ENCODE measurements at regions not wholly inside any gene's neighbourhood (a gene's known extent, or its start where the extent isn't known, plus 50 kb on each side); places are given as distances from the start of the nearest gene placed in this dataset.
"Not testable (repeated sequence)": the region's sequence is repeated elsewhere in the genome, so short reads cannot be mapped to it uniquely, and the experiment has no call there.

- no peak for DNase-seq (ENCODE audit: low spot score)
Observed at GRCh38 chr10:125455431-125455830, 227.5 kb downstream of the TEX36 start.

- no peak for DNase-seq (ENCODE audit: low spot score)
Observed at GRCh38 chr10:125451319-125451718, 231.6 kb downstream of the TEX36 start.

- DNase-seq (ENCODE audit: low spot score), result no peak
Observed at GRCh38 chr10:125450218-125450617, 232.7 kb downstream of the TEX36 start.

GRCh38 chr10:125449571-125449970, 233.4 kb downstream of the TEX36 start:
- DNase-seq (ENCODE audit: low spot score), result no peak

DNA sequence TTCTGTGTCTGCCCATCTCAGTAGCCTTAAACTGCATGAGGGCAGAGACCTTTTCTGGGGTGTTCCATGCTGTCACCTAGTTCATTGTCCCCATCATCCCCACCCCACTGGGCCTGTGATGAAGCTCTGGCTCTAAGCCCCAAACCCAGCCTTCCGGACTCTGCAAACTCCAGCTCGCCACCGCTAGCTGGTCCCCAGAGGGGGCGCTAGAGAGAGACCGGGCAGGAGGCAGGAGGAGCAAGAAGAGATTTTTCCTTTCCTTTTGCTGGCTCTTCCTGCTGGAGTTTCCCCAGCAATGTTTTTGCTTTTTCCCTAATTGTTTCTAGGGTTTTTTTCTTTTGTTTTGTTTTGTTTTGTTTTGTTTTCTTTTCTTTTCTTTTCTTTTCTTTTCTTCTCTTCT, 234.4 kb downstream of the TEX36 start:
- peak; percentile 26 for DNase-seq (ENCODE audit: low spot score)

- DNase-seq (ENCODE audit: low spot score), result no peak
Observed at GRCh38 chr10:125444790-125445189, 238.2 kb downstream of the TEX36 start.

DNA sequence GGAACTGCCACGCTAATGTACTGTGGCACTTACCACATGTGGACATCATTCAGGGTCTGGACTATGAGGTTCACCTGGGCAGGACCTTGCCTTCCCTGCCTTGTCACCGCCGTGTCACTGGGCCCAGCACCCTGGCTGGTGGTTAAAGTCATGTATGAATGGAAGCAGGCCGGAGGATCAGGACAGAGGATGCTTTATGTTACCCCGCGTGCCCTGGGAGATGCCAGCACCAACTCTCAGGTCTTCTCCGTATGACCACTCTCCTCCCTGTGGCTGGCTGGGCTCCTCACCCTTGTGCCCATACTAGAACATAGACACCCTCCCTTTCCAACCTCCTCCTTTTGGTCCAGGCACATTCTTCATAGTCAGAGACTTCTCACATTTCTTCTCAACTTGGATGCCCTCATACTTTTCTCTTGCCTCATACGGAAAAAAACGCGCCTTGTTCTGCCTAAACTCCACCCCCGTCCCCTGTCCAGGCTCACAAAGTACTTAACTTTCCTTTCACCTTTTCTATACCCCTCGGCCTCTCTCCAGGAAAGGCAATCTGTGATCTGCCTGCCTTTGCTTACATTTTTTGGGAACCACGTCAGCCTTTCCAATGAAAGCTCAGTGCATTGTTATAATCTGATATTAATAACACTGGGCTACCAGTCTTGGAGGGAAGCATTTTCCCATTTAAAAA, 240.0 kb downstream of the TEX36 start:
- no peak for DNase-seq (ENCODE audit: low spot score)

DNA sequence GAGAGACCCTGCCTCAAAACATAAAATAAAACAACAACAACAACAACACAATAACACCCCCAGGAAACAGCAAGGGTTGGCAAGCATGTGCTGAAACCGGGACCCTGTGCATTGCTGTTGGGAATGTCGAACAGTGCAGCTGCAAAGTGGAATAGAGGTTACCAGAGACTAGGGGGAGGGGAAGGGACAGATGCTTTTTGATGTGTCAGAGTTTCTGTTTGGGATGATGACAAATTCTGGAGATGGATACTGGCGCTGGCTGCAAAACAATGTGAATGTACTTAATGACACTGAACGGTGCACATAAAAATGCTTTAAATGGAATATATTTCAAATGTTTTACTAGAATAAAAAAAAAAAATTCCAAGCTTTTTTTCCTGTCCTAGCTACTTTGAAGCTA, 241.8 kb downstream of the TEX36 start:
- DNase-seq (ENCODE audit: low spot score), result peak; percentile 36

DNA sequence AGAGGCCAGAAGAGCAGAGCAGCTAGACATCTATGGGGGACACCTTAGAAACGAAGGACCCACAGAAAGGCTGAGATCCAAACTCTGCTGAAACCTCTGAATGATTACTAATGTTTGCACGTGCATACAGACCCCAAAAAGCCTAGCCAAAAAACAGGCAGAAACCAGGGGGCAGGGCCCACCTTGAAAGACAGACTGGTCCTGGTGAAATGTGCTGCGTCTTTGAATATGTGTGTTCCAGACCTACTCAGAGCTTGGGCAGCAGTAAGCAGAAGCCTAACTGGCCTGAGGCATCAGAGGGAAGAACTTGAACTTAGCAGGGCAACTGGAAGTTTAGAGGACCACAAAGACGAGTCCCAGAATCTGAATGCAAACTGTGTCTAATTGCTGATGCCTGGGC, 251.8 kb downstream of the TEX36 start:
- DNase-seq (ENCODE audit: low spot score), result no peak

- no peak for DNase-seq (ENCODE audit: low spot score)
Observed at GRCh38 chr10:125428054-125428453, 254.9 kb downstream of the TEX36 start.

DNA sequence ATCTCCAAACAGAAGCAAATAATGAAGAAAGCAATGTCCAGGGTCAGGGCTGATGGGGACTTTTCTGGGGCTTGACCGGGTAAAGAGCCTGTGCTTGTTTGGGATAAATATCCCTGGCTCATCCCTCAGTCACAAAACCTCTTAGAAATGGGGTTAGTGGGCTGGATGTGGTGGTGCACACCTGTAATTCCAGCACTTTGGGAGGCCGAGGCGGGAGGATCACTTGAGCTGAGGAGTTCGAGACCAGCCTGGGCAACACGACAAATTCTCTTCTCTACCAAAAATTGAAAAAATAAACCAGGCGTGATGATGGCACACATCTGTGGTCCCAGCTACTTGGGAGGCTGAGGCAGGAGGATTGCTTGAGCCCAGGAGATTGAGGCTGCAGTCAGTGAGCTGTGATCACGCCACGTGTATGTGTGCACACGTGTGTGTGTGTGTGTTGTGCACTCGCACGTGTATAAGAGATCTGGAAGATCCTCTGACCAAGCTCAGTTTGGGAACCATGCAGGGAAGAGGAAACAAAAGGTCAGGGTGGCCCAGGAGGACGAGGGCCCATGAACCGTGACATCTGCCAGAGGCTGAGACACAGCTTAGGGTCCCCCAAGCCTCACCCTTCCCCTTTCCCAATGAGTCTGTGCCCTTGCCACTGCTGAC, 258.6 kb downstream of the TEX36 start:
- no peak for DNase-seq (ENCODE audit: low spot score)

DNA sequence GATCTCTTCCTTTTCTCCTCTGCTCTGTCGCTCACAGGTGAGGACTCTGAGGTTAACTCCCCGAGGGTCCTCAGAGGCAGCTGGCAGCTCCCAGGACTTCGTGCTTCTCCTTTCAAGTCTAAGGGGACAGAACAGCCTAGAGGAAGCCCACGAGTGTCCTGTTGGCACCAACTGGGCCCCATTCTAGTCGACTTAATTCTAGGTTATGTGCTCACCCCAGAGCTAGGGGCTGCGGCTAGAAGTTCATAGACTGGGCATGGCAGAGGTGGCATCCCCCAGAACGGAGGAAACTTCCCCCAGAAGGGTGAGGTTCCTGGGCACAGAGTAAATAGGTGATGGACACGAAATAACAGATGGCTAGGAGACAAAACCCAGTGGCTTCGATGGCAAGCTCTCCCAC, 259.4 kb downstream of the TEX36 start:
- no peak for DNase-seq (ENCODE audit: low spot score)

DNA sequence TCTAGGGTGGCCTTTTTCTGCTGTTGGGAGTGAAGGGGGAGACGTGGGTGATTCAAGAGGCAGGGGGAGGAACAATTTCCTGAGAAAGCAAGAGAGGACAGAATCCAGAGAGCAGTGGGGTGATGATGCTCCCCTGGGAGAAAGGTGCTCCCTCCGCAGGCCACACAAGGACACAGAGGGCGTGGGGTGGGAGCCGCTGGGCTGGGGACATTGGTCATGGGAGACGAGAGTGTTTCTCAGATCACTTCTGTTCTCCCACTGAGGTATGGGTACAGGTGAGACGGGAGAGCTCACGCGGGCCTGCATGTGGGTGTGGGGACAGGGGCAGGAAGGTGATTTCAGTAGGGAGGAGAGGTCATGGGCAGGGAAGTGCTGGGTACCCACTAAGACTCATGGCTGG, 259.5 kb upstream of the CTBP2 start:
- no peak for DNase-seq (ENCODE audit: low spot score)

DNA sequence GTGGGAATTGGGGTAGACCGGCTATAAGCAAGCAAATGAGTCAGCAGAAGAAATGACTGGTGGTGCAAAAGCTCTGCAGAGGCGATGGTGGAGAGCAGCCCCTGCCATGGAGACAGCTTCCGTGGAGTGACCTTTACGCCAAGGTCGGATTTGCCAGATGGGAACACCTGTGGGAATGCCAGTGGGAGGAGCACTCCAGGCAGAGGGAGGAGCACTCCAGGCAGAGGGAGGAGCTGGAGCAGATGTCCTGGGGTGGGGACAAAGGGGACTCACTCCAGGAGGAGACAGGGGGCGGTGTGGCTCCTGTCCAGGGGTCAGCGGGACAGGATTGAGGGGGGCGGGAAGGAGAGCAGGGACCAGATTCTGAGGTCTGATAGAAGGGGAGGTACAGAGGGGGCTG, 258.8 kb upstream of the CTBP2 start:
- DNase-seq (ENCODE audit: low spot score), result no peak

GRCh38 chr10:125417605-125418004, 257.2 kb upstream of the CTBP2 start:
- DNase-seq (ENCODE audit: low spot score), result no peak

GRCh38 chr10:125415964-125416363, 255.6 kb upstream of the CTBP2 start:
- DNase-seq (ENCODE audit: low spot score), result no peak

- no peak for DNase-seq (ENCODE audit: low spot score)
Observed at GRCh38 chr10:125415006-125415633, 254.8 kb upstream of the CTBP2 start.

DNA sequence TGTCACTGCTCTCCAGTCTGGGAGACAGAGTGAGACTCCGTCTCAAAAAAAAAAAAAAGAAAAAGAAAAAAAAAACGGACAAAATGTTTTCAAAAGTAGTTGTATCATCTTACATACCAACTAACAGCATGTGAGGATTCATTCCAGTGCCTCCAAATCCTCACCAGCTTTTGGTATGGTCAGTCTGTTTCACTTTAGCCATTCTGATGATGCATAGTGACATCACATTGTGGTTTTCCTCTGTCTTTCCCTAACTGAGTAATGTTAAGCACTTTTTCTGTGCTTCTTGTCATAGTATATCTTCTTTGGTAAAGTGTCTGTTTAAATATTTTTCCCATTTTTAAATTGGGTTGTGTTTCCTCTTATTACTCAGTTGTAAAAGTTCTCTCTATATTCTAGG, 251.4 kb upstream of the CTBP2 start:
- DNase-seq (ENCODE audit: low spot score), result peak; percentile 11

DNA sequence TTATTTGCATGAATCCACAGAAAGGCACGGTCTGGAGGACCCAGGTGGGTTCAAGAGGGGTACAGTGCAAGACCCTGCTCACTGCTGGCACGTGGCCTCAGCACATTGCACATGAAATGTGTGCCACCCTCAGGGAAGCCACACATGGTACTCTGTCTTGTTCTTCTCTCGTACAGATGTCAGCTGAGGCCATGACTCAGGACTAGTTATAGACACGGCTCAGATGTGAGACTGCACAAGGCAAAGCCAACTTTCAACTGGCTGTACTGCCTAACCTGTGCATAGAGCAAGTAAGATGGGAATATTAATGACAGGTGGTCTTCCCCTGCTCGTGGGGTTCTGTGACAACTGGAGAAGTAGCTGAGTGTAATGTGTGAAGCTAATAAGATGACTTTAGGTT, 249.4 kb upstream of the CTBP2 start:
- no peak for DNase-seq (ENCODE audit: low spot score)

DNA sequence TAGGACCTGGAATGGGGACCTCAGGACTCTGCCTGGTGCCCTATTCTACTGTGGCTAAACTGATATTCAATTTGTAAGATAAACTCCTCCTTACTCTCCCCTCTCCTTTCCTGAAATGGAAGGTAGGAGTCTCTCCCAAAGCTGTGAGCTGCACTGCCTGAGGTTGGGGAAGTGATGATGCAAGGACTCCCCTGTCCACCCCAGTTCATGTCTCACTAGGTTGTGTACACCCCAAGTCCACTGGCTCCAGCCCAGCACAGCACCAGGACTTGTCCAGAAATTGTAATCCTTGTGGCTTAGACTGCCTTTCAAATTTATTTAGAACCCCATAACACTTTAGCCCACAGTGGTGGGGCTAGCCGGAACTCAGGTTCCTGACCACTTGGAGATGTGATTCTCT, 247.2 kb upstream of the CTBP2 start:
- no peak for DNase-seq (ENCODE audit: low spot score)

DNA sequence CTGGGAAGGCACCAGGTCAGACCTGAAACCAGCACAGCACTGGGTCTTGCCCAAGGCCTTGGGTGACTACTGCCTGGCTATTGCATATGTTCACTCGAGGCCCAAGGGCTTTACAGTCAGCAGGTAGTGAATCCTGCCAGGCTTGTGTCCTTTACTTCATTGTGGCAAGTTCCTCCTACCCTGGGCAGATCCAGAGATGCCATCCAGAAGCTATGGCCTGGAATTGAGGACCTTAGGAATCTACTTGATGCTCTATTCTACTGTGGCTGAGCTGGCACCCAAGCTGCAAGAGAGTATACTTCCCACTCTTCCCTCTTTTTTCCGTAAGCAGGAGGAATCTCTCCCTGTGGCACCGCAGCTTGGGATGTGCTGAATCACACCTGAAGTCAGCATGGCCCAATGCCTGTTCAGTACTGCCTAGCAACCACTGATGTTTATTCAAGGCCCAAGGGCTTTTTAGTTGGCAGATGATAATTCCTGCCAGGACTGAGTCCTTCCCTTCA, 246.7 kb upstream of the CTBP2 start:
- no peak for DNase-seq (ENCODE audit: low spot score)

DNA sequence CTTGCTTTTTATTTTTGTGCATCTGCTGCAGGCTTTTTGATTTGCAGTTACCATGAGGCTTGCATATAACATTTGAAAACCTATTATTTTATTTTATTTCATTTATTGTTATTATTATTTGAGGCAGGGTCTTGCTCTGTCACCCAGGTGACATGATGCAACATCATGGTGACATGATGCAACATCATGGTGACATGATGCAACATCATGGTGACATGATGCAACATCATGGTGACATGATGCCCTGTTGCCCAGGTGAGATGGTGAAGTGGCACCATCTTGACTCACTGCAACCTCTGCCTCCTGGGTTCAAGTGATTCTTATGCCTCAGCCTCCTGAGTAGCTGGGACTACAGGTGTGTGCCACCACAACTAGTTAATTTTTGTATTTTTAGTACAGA, 244.5 kb upstream of the CTBP2 start:
- DNase-seq (ENCODE audit: low spot score), result not testable (repeated sequence)

GRCh38 chr10:125401462-125401861, 241.1 kb upstream of the CTBP2 start:
- no peak for DNase-seq (ENCODE audit: low spot score)
